ENCODE measurements at regions not wholly inside any gene's neighbourhood (a gene's known extent, or its start where the extent isn't known, plus 50 kb on each side); places are given as distances from the start of the nearest gene placed in this dataset.

- no peaks in the 10 kb centered on the region for H3K27me3 ChIP-seq (ENCODE audit: insufficient read depth, poor library complexity, severe bottlenecking)
- no peak for DNase-seq (ENCODE audit: low read depth in 1 of 2, low spot score in 1 of 2)
Observed at GRCh38 chr19:30871979-30872378, 477.3 kb downstream of the TSHZ3 start.

GRCh38 chr19:30870876-30871275 is 478.4 kb downstream of the TSHZ3 start:
- no peaks in the 10 kb centered on the region for H3K27me3 ChIP-seq (ENCODE audit: insufficient read depth, poor library complexity, severe bottlenecking)
- TF ChIP-seq GABPA (IDR thresholded peaks at IDR 0.05; ENCODE audit: low read depth) = no peak
- H3K4me3 ChIP-seq (replicated peaks; ENCODE audit: insufficient read depth, low read length) = no peak overlapping the region
- no peak for DNase-seq (ENCODE audit: low read depth in 1 of 2, low spot score in 1 of 2)
- H3K27ac ChIP-seq (replicated peaks) = no peak overlapping the region

More at GRCh38 chr19:30871979-30872378, 477.3 kb downstream of the TSHZ3 start:
- Histone ChIP-seq H3K4me3 (replicated peaks; ENCODE audit: insufficient read depth, low read length) (no peak overlapping the region), H3K27ac (replicated peaks) (no peak overlapping the region)
- TF ChIP-seq GABPA (IDR thresholded peaks at IDR 0.05; ENCODE audit: low read depth) (no peak), SPI1 (IDR thresholded peaks at IDR 0.05; ENCODE audit: borderline replicate concordance, low read depth) (no peak), CTCF (IDR thresholded peaks at IDR 0.05; ENCODE audit: insufficient read depth, low read length) (no peak), REST (IDR thresholded peaks at IDR 0.05; ENCODE audit: insufficient replicate concordance, low read depth) (no peak), POLR2AphosphoS5 (IDR thresholded peaks at IDR 0.05; ENCODE audit: low read depth) (no peak)

GRCh38 chr19:30865511-30865910 is 483.7 kb downstream of the TSHZ3 start:
- TF ChIP-seq POLR2AphosphoS5 (IDR thresholded peaks at IDR 0.05; ENCODE audit: low read depth) = no peak
- TF ChIP-seq GABPA (IDR thresholded peaks at IDR 0.05; ENCODE audit: low read depth) = no peak
- TF ChIP-seq SPI1 (IDR thresholded peaks at IDR 0.05; ENCODE audit: borderline replicate concordance, low read depth) = no peak
- TF ChIP-seq CTCF (IDR thresholded peaks at IDR 0.05; ENCODE audit: insufficient read depth, low read length) = no peak
- no peak for TF ChIP-seq REST (IDR thresholded peaks at IDR 0.05; ENCODE audit: insufficient replicate concordance, low read depth)
- H3K27me3 ChIP-seq (ENCODE audit: insufficient read depth, poor library complexity, severe bottlenecking) = no peaks in the 10 kb centered on the region
- no peak overlapping the region for H3K4me3 ChIP-seq (replicated peaks; ENCODE audit: insufficient read depth, low read length)
- DNase-seq (ENCODE audit: low read depth in 1 of 2, low spot score in 1 of 2) = no peak
- no peak overlapping the region for H3K27ac ChIP-seq (replicated peaks)

GRCh38 chr19:30864391-30865215 is 484.6 kb downstream of the TSHZ3 start:
- Histone ChIP-seq H3K4me3 (replicated peaks; ENCODE audit: insufficient read depth, low read length) (no peak overlapping the region), H3K27ac (replicated peaks) (no peak overlapping the region), H3K27me3 (ENCODE audit: insufficient read depth, poor library complexity, severe bottlenecking) (no peaks in the 10 kb centered on the region)
- DNase-seq (ENCODE audit: low read depth in 1 of 2, low spot score in 1 of 2) = peak in 1 of 2 experiments; percentile 48
- TF ChIP-seq GABPA (IDR thresholded peaks at IDR 0.05; ENCODE audit: low read depth) (no peak), REST (IDR thresholded peaks at IDR 0.05; ENCODE audit: insufficient replicate concordance, low read depth) (no peak), POLR2AphosphoS5 (IDR thresholded peaks at IDR 0.05; ENCODE audit: low read depth) (no peak), SPI1 (IDR thresholded peaks at IDR 0.05; ENCODE audit: borderline replicate concordance, low read depth) (peak; percentile 63; the same call in 1 of the 2 replicates), CTCF (IDR thresholded peaks at IDR 0.05; ENCODE audit: insufficient read depth, low read length) (no peak)
